OCI-LY7 (cell line): ENCODE measurements at regions not wholly inside any gene's neighbourhood (a gene's known extent, or its start where the extent isn't known, plus 50 kb on each side); places are given as distances from the start of the nearest gene placed in this dataset.

Source experiments
- BruUV-seq: library from RNA; stranded (reverse); fragments of 400-500 nt; replicated peaks from 2 replicates; lab custom pipeline; 2021; lab: Mats Ljungman, UMichigan
- CTCF ChIA-PET: fragments of 300-600 bp; sonication (Branson Sonifier 250); formaldehyde crosslinking; loops from one replicate; lab custom pipeline; 2022; ENCODE audit warnings: antibody characterized with exemption; ENCODE audit not compliant: unreplicated experiment; lab: Charles Lee
- POLR2A ChIA-PET: fragments of 300-600 bp; sonication (Branson Sonifier 250); formaldehyde crosslinking; loops from one replicate; lab custom pipeline; 2022; ENCODE audit warnings: antibody characterized with exemption; lab: Charles Lee
- DNase-seq: peaks from one replicate; pipeline ENCODE4 v3.0.0-alpha.2; 2015; ENCODE audit warnings: low spot score
- H2AFZ ChIP-seq: fragments of 200-600 bp; sonication (generic), shearing (Covaris generic); 2 replicates; pipeline ENCODE4 v1.6.1; 2014; ENCODE audit warnings: mild to moderate bottlenecking, antibody characterized with exemption, low read length, moderate library complexity
- H3K27ac ChIP-seq: fragments of 200-600 bp; sonication (generic); 2 replicates; pipeline ENCODE4 v1.5.1; 2014; ENCODE audit warnings: mixed run types, low read depth, mild to moderate bottlenecking, moderate library complexity, low read length, inconsistent platforms; ENCODE audit not compliant: poor library complexity, severe bottlenecking
- H3K36me3 ChIP-seq: fragments of 200-600 bp; sonication (generic); 2 replicates; pipeline ENCODE4 v1.6.1; 2014; ENCODE audit warnings: mild to moderate bottlenecking, antibody characterized with exemption, low read length, moderate library complexity, mixed read lengths; ENCODE audit not compliant: insufficient read depth
- H3K4me1 ChIP-seq: fragments of 200-600 bp; sonication (generic); 2 replicates; pipeline ENCODE4 v1.5.1; 2014; ENCODE audit warnings: mild to moderate bottlenecking, low read length; ENCODE audit not compliant: insufficient read depth, poor library complexity, severe bottlenecking
- H3K4me2 ChIP-seq: fragments of 200-600 bp; sonication (generic); 2 replicates; pipeline ENCODE4 v1.6.1; 2014; ENCODE audit warnings: mild to moderate bottlenecking, low read length
- H3K4me3 ChIP-seq: fragments of 200-600 bp; sonication (generic); 2 replicates; pipeline ENCODE4 v1.5.1; 2014; ENCODE audit warnings: mild to moderate bottlenecking, low read depth, low read length; ENCODE audit not compliant: poor library complexity, severe bottlenecking
- H3K79me2 ChIP-seq: fragments of 200-600 bp; sonication (generic); 2 replicates; pipeline ENCODE4 v1.6.1; 2016; ENCODE audit warnings: low read depth, mild to moderate bottlenecking, low read length, moderate library complexity, mixed read lengths; ENCODE audit not compliant: insufficient read depth
- H3K9me2 ChIP-seq: fragments of 200-600 bp; sonication (generic); 2 replicates; pipeline ENCODE4 v1.6.1; 2016; ENCODE audit warnings: mild to moderate bottlenecking, low read length, mixed read lengths; ENCODE audit not compliant: insufficient read depth
- H3K9me3 ChIP-seq: fragments of 200-600 bp; sonication (generic); 2 replicates; pipeline ENCODE4 v1.6.1; 2014; ENCODE audit warnings: mild to moderate bottlenecking, mixed run types, low read length, mixed read lengths
- H4K20me1 ChIP-seq: fragments of 200-600 bp; sonication (generic); 2 replicates; pipeline ENCODE4 v1.6.1; 2014; ENCODE audit warnings: mild to moderate bottlenecking, antibody characterized with exemption, low read length, moderate library complexity, mixed read lengths; ENCODE audit not compliant: insufficient read depth
- CTCF ChIP-seq: fragments of 200-600 bp; sonication (generic); conservative IDR thresholded peaks from 2 replicates; pipeline ENCODE4 v1.5.1; 2014; ENCODE audit warnings: mild to moderate bottlenecking, antibody characterized with exemption, low read length, moderate library complexity, mixed read lengths
- EZH2phosphoT487 ChIP-seq: fragments of 200-600 bp; sonication (generic); IDR thresholded peaks from 2 replicates; pipeline ENCODE4 v1.6.1; 2018; ENCODE audit warnings: low read depth, borderline replicate concordance, mild to moderate bottlenecking, mixed run types, antibody characterized with exemption, low read length, moderate library complexity, mixed read lengths
- intact Hi-C: fragments of 100-400 bp; cut with micrococcal nuclease; formaldehyde crosslinking; loops from one replicate; pipeline ENCODE4 v1.10.0; 2022; ENCODE audit not compliant: unreplicated experiment

- BruUV-seq = no TSS peak
- H3K4me2 ChIP-seq = no peak overlapping the region
- intact Hi-C loops = no loop called here
- H3K4me1 ChIP-seq = no peaks in the 10 kb centered on the region
- H3K36me3 ChIP-seq = no peaks in the 10 kb centered on the region
- TF ChIP-seq EZH2phosphoT487 (no peak), CTCF (no peak)
- no peaks in the 10 kb centered on the region for H4K20me1 ChIP-seq
- H3K9me2 ChIP-seq = no peaks in the 10 kb centered on the region
- H3K4me3 ChIP-seq = no peak overlapping the region
- H3K27ac ChIP-seq = no peak overlapping the region
- POLR2A ChIA-PET = interaction anchor here (0.8 kb wide), 1 partner anchor 12 kb away, joined by 4 read pairs; no protein-coding TSS in a partner anchor
- DNase-seq = no peak
- no peaks in the 10 kb centered on the region for H3K79me2 ChIP-seq
- H3K9me3 ChIP-seq = no peaks in the 10 kb centered on the region
- CTCF ChIA-PET = no interaction called here
- no peak overlapping the region for H2AFZ ChIP-seq
These were observed 66.0 kb upstream of the CXCL14 start for GRCh38 chr5:135644816-135645215.

- H3K4me2 ChIP-seq = no peak overlapping the region
- H4K20me1 ChIP-seq = no peaks in the 10 kb centered on the region
- DNase-seq = no peak
- ChIA-PET POLR2A (interaction anchor here (0.8 kb wide), 1 partner anchor 11 kb away, joined by 4 read pairs; no protein-coding TSS in a partner anchor), CTCF (no interaction called here)
- H3K36me3 ChIP-seq = no peaks in the 10 kb centered on the region
- TF ChIP-seq EZH2phosphoT487 (no peak), CTCF (no peak)
- H3K4me3 ChIP-seq = no peak overlapping the region
- no peaks in the 10 kb centered on the region for H3K79me2 ChIP-seq
- no peak overlapping the region for H3K27ac ChIP-seq
- H3K9me2 ChIP-seq = no peaks in the 10 kb centered on the region
- no peaks in the 10 kb centered on the region for H3K4me1 ChIP-seq
- H3K9me3 ChIP-seq = no peaks in the 10 kb centered on the region
- H2AFZ ChIP-seq = no peak overlapping the region
- intact Hi-C loops = no loop called here
- no TSS peak for BruUV-seq
These were observed 65.3 kb upstream of the CXCL14 start for GRCh38 chr5:135643881-135644766.

- ChIA-PET CTCF (no interaction called here), POLR2A (no interaction called here)
- no peak overlapping the region for H2AFZ ChIP-seq
- H3K4me1 ChIP-seq = no peaks in the 10 kb centered on the region
- intact Hi-C loops = no loop called here
- H3K27ac ChIP-seq = no peak overlapping the region
- no peak overlapping the region for H3K4me3 ChIP-seq
- no peaks in the 10 kb centered on the region for H3K9me2 ChIP-seq
- no peaks in the 10 kb centered on the region for H3K9me3 ChIP-seq
- TF ChIP-seq CTCF = no peak
- TF ChIP-seq EZH2phosphoT487 = no peak
- no peak overlapping the region for H3K4me2 ChIP-seq
- no TSS peak for BruUV-seq
- no peak for DNase-seq
- H4K20me1 ChIP-seq = no peaks in the 10 kb centered on the region
- no peaks in the 10 kb centered on the region for H3K79me2 ChIP-seq
- H3K36me3 ChIP-seq = no peaks in the 10 kb centered on the region
These were observed 64.1 kb upstream of the CXCL14 start for GRCh38 chr5:135642934-135643333.
